Vagina (tissue), 2 donors: ENCODE measurements at regions not wholly inside any gene's neighbourhood (a gene's known extent, or its start where the extent isn't known, plus 50 kb on each side); places are given as distances from the start of the nearest gene placed in this dataset.

ENCODE experiments used
- POLR2A ChIP-seq, 2 donors: fragments of 450-650 bp; IDR thresholded peaks; one replicate each; pipeline ENCODE4 v1.6.1; 2017; ENCODE audit warnings: antibody characterized with exemption in 2 of 2, mild to moderate bottlenecking in 2 of 2, moderate library complexity in 2 of 2
- POLR2AphosphoS5 ChIP-seq, 2 donors: sonication (generic); formaldehyde crosslinking; IDR thresholded peaks; one replicate each; pipeline ENCODE4 v1.9.0; 2017; ENCODE audit warnings: antibody characterized with exemption in 2 of 2, mild to moderate bottlenecking in 2 of 2, low read depth in 1 of 2; ENCODE audit not compliant: insufficient read depth in 1 of 2
- TF ChIP-seq, protein P1 (sequence below), 3 experiments: fragments of 450-650 bp in 2 of 3; fragments of 200-600 bp in 1 of 3; sonication (generic) in 1 of 3; IDR thresholded peaks; one replicate each; pipeline ENCODE4 v1.5.1; 2017 to 2019; ENCODE audit warnings: antibody characterized with exemption in 3 of 3, mild to moderate bottlenecking in 2 of 3, moderate library complexity in 2 of 3

DNA sequence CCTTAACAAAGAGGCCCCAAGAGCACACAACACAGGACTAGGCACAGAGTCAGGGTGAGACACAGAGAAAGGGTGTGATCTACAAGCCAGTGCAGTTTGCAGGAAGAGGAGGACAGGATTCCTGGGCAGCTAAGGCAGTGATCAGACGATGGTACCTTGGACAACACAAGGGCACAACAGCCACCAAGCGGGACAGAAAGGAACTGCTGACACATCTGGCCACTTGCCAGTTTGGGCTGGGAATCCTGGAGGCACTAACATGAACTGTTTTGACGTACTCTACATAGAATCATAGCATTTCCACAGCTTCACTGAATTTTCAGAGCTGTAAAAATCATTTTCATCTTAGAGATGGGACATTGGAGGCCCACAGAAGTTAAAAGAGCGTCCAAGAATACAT lies 221.5 kb upstream of the SLC35G4 start:
- TF ChIP-seq, protein P1, sequence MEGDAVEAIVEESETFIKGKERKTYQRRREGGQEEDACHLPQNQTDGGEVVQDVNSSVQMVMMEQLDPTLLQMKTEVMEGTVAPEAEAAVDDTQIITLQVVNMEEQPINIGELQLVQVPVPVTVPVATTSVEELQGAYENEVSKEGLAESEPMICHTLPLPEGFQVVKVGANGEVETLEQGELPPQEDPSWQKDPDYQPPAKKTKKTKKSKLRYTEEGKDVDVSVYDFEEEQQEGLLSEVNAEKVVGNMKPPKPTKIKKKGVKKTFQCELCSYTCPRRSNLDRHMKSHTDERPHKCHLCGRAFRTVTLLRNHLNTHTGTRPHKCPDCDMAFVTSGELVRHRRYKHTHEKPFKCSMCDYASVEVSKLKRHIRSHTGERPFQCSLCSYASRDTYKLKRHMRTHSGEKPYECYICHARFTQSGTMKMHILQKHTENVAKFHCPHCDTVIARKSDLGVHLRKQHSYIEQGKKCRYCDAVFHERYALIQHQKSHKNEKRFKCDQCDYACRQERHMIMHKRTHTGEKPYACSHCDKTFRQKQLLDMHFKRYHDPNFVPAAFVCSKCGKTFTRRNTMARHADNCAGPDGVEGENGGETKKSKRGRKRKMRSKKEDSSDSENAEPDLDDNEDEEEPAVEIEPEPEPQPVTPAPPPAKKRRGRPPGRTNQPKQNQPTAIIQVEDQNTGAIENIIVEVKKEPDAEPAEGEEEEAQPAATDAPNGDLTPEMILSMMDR (IDR thresholded peaks at IDR 0.05): no peak
- no peak for TF ChIP-seq POLR2A (IDR thresholded peaks at IDR 0.05)
- no peak for TF ChIP-seq POLR2AphosphoS5 (IDR thresholded peaks at IDR 0.05; ENCODE audit: insufficient read depth in 1 of 2, low read depth in 1 of 2)
